ENCODE measurements at regions not wholly inside any gene's neighbourhood (a gene's known extent, or its start where the extent isn't known, plus 50 kb on each side); places are given as distances from the start of the nearest gene placed in this dataset.

DNA sequence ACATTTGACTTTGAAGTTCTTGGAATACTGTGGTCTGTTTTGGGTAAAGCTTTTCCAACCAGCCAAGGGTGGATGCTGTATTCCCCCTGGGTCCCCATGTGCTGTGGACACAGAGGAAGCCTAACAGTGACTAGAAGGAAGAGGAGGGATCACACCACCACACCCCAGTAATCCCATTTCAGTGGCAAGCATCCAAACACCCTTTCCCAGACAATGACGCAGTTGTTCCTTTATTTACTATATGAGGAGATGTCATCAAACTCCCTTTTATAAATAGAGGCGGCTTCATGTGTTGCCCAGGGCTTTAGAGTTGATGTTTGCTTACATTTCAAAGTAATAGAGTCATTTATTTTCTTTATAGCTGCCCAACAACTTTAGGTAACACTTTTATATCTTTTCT, 959.4 kb upstream of the GYPC start:
- no peak for DNase-seq (ENCODE audit: low read depth, low spot score)
- CTCF ChIA-PET = no interaction called here

More for the DNA sequence above, 959.4 kb upstream of the GYPC start:
- TF ChIP-seq NFIC (IDR thresholded peaks at IDR 0.05; ENCODE audit: low read depth, low read length) (no peak), POLR2AphosphoS2 (IDR thresholded peaks at IDR 0.05; ENCODE audit: low read depth, low read length) (no peak), GATAD2B (conservative IDR thresholded peaks at IDR 0.05; ENCODE audit: low read depth) (no peak), RAD21 (IDR thresholded peaks at IDR 0.05; ENCODE audit: insufficient read depth, low read depth, low read length) (no peak), HDAC2 (IDR thresholded peaks at IDR 0.05) (no peak), ZNF217 (IDR thresholded peaks at IDR 0.05) (no peak), KLF5 (IDR thresholded peaks at IDR 0.05; ENCODE audit: partially characterized antibody) (no peak), FOS (IDR thresholded peaks at IDR 0.05; ENCODE audit: borderline replicate concordance, extremely low read depth, insufficient read length) (no peak), MEF2B (IDR thresholded peaks at IDR 0.05; ENCODE audit: partially characterized antibody, poor library complexity, severe bottlenecking) (no peak), SIX5 (IDR thresholded peaks at IDR 0.05; ENCODE audit: low read depth, low read length, severe bottlenecking) (no peak), CHD2 (IDR thresholded peaks at IDR 0.05; ENCODE audit: borderline replicate concordance, low read depth, low read length) (no peak), BHLHE40 (IDR thresholded peaks at IDR 0.05; ENCODE audit: borderline replicate concordance in 1 of 2, low read depth in 2 of 2, low read length in 1 of 2) (no peak)
- TF ChIP-seq, protein P1, sequence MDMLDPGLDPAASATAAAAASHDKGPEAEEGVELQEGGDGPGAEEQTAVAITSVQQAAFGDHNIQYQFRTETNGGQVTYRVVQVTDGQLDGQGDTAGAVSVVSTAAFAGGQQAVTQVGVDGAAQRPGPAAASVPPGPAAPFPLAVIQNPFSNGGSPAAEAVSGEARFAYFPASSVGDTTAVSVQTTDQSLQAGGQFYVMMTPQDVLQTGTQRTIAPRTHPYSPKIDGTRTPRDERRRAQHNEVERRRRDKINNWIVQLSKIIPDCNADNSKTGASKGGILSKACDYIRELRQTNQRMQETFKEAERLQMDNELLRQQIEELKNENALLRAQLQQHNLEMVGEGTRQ (IDR thresholded peaks at IDR 0.05; ENCODE audit: borderline replicate concordance, low read depth, low read length) = no peak
- TF ChIP-seq, protein P2, sequence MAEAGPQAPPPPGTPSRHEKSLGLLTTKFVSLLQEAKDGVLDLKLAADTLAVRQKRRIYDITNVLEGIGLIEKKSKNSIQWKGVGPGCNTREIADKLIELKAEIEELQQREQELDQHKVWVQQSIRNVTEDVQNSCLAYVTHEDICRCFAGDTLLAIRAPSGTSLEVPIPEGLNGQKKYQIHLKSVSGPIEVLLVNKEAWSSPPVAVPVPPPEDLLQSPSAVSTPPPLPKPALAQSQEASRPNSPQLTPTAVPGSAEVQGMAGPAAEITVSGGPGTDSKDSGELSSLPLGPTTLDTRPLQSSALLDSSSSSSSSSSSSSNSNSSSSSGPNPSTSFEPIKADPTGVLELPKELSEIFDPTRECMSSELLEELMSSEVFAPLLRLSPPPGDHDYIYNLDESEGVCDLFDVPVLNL (IDR thresholded peaks at IDR 0.05; ENCODE audit: low read depth, low read length) = no peak
- TF ChIP-seq, protein P3, sequence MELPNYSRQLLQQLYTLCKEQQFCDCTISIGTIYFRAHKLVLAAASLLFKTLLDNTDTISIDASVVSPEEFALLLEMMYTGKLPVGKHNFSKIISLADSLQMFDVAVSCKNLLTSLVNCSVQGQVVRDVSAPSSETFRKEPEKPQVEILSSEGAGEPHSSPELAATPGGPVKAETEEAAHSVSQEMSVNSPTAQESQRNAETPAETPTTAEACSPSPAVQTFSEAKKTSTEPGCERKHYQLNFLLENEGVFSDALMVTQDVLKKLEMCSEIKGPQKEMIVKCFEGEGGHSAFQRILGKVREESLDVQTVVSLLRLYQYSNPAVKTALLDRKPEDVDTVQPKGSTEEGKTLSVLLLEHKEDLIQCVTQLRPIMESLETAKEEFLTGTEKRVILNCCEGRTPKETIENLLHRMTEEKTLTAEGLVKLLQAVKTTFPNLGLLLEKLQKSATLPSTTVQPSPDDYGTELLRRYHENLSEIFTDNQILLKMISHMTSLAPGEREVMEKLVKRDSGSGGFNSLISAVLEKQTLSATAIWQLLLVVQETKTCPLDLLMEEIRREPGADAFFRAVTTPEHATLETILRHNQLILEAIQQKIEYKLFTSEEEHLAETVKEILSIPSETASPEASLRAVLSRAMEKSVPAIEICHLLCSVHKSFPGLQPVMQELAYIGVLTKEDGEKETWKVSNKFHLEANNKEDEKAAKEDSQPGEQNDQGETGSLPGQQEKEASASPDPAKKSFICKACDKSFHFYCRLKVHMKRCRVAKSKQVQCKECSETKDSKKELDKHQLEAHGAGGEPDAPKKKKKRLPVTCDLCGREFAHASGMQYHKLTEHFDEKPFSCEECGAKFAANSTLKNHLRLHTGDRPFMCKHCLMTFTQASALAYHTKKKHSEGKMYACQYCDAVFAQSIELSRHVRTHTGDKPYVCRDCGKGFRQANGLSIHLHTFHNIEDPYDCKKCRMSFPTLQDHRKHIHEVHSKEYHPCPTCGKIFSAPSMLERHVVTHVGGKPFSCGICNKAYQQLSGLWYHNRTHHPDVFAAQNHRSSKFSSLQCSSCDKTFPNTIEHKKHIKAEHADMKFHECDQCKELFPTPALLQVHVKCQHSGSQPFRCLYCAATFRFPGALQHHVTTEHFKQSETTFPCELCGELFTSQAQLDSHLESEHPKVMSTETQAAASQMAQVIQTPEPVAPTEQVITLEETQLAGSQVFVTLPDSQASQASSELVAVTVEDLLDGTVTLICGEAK (IDR thresholded peaks at IDR 0.05; ENCODE audit: borderline replicate concordance) = no peak
- TF ChIP-seq, protein P4, sequence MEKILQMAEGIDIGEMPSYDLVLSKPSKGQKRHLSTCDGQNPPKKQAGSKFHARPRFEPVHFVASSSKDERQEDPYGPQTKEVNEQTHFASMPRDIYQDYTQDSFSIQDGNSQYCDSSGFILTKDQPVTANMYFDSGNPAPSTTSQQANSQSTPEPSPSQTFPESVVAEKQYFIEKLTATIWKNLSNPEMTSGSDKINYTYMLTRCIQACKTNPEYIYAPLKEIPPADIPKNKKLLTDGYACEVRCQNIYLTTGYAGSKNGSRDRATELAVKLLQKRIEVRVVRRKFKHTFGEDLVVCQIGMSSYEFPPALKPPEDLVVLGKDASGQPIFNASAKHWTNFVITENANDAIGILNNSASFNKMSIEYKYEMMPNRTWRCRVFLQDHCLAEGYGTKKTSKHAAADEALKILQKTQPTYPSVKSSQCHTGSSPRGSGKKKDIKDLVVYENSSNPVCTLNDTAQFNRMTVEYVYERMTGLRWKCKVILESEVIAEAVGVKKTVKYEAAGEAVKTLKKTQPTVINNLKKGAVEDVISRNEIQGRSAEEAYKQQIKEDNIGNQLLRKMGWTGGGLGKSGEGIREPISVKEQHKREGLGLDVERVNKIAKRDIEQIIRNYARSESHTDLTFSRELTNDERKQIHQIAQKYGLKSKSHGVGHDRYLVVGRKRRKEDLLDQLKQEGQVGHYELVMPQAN (conservative IDR thresholded peaks at IDR 0.05) = no peak
- Histone ChIP-seq H3K27ac (ENCODE audit: control insufficient read depth, insufficient read depth) (no peak overlapping the region), H2AFZ (ENCODE audit: control insufficient read depth, low read depth, low read length) (no peak overlapping the region), H4K20me1 (ENCODE audit: control insufficient read depth, insufficient read depth) (no peaks in the 10 kb centered on the region), H3K4me3 (no peak overlapping the region), H3K27me3 (replicated peaks in 1 of 2; ENCODE audit: control insufficient read depth in 2 of 2, insufficient read depth in 2 of 2, low read length in 1 of 2) (no peaks in the 10 kb centered on the region), H3K4me2 (ENCODE audit: control insufficient read depth, insufficient read depth) (no peak overlapping the region), H3K9ac (ENCODE audit: control insufficient read depth, insufficient read depth, low read length) (no peak overlapping the region), H3K36me3 (ENCODE audit: control insufficient read depth in 2 of 2, insufficient read depth in 2 of 2, low read length in 1 of 2) (no peaks in the 10 kb centered on the region), H3K79me2 (ENCODE audit: control insufficient read depth, insufficient read depth, low read length) (no peaks in the 10 kb centered on the region), H3K4me1 (ENCODE audit: control insufficient read depth, insufficient read depth, low read length) (no peaks in the 10 kb centered on the region), H3K9me3 (replicated peaks; ENCODE audit: control insufficient read depth, insufficient read depth, low read length) (no peaks in the 10 kb centered on the region)
- in situ Hi-C loops (cut with MboI) = no loop called here
- ATAC-seq = no peak
- no peak for FAIRE-seq
- intact Hi-C loops (cut with micrococcal nuclease; ENCODE audit: unreplicated experiment) = no loop called here
- POLR2A ChIA-PET = no interaction called here
- 26% methylated on average over 2 of the region's 2 CpGs for WGBS (ENCODE audit: insufficient coverage, insufficient replicate concordance, low lambda C conversion rate, missing lambda C conversion rate)
- SMC1A ChIA-PET (ENCODE audit: uncharacterized antibody, unreplicated experiment) = no interaction called here
- no TSS peak for BruUV-seq (replicated peaks)
- RAD21 ChIA-PET (ENCODE audit: unreplicated experiment) = no interaction called here

All from GM12878 (cell line).